GM19372 (cell line): ENCODE measurements at regions not wholly inside any gene's neighbourhood (a gene's known extent, or its start where the extent isn't known, plus 50 kb on each side); places are given as distances from the start of the nearest gene placed in this dataset.
"Not testable (repeated sequence)": the region's sequence is repeated elsewhere in the genome, so short reads cannot be mapped to it uniquely, and the experiment has no call there.

Experiments
- ATAC-seq: cut with Tn5 transposase; IDR thresholded peaks from one replicate; pipeline ENCODE4 v1.9.1; 2021; ENCODE audit warnings: mild to moderate bottlenecking, low read depth, moderate library complexity; ENCODE audit not compliant: unreplicated experiment

DNA sequence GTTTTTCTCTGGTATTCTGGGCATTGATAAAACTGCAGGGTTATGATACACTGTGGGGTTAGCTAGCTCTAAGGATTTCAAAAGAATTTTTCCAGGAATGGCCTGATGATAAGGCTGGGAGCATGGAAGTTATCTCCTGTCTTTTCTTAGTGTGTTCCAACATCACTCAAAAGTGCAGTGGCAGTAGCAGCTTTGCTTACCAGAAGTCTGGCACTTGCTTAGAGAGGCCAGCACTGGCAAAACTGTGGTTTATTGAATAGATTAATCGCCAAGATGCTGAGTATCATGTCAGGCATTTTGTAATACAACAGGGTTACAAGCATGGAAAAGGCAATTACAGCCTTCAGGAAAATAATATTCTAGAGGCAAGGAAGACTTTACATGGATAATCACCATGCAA, 719.5 kb upstream of the GJE1 start:
- no peak for ATAC-seq

DNA sequence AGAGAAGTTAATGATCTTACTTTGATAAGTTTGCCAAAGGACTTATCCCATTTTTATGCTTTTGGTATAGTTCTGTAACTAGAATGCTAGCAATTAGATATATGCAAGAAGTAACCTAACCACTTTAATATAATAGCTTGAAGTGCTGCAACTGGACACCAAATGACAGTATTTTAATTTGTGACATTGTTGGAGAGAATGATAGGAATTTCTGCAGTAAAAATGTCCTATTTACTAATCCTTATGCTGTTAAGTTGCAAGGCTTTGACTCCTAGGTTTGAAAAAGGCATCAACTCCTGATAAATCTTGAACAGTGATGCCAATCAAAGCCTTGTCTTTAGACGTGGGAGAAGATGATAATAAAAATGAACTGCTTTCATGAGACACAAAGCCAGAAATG, 726.0 kb upstream of the GJE1 start:
- ATAC-seq: no peak

DNA sequence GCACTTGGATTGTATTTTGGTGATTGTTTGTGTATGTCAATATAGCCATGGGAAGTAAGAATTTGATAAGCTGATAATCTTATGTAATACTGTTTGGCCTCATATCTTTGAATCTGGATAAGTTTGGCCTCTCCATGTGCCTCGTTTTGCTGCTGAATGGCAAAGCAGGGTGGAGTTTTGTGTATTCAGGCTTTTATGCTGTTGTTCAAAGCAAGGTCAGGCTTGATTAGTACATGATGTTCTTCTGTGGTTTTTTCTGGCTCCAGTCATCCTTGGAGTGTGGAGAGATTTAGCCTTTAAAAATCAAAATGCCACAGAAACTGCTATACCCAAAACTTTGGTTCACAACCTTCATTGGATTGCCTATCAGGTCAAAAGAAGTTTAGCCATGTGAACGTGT, 728.9 kb upstream of the GJE1 start:
- no peak for ATAC-seq

DNA sequence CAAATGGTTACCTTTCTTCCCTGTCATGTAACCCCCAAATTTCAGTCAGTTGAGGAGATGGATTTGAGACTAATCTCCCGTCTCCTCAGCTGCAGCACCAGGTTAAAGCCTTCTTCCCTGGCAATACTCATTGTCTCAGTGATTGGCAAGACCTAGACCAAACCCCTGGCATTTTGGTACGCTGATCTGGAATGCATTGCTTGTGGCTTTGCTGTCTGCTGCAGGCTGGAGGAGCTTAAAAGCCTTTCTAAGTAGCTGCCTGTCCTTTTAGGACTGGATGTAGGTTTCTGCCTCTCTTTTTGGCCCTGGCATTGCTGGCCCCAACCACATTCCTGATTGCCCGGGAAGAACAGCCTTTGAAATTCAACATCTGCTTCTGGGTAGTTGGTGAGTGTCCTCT, 729.6 kb upstream of the GJE1 start:
- no peak for ATAC-seq

DNA sequence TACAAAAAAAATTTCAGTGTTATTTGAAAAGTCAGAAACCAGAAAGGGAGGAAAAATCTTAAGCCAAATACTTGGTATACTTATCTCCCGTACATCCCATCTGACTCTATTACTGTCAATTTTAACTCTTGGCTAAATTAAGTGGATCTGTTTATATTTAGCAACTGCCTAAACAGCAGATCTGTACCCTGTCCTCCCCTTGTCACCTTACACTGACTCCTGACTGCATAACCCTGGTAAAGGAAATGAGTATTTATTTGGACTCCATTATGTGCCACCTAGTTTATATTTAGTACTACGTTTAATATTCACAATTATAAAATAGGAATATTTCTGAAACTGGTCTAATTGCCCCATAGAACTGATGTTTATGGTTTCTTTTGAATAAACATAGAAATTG, 730.2 kb upstream of the GJE1 start:
- no peak for ATAC-seq

DNA sequence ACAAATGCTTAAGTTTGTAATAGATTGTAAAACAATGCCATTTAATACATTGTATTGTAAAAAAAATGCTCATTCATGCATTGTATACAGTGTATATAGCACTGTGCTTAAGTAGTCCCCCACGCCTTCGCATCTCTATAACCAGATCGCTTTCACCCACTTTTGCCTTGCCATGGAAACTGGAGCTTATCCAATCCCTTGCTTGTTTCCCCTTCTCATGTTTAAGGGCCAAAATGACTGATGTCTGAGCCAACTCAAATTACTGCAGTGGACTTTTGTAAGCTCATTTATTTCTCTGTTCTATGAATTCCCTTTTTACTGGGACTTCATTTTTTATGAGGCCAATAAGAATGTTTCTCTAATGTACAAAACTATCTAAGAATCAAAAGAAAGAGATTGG, 730.9 kb upstream of the GJE1 start:
- ATAC-seq: no peak

DNA sequence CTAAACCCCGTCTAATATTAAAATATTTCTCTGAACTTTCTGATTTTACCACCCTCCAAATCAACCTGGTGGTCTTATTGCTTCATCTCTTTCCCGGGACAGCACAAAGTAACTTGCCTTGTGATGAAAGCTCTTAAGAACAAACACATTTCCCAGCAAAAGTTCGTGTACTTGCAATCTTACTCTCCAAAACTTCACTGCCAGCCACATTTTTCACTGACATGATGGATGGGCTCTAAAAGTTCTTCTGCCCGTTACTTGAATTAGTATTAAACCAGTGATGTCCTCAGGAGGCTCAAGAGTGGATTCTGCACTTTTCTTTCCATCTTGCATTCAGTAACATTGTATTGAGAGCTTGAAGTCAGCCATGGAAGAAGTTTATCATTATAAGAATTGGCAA, 731.6 kb upstream of the GJE1 start:
- no peak for ATAC-seq

DNA sequence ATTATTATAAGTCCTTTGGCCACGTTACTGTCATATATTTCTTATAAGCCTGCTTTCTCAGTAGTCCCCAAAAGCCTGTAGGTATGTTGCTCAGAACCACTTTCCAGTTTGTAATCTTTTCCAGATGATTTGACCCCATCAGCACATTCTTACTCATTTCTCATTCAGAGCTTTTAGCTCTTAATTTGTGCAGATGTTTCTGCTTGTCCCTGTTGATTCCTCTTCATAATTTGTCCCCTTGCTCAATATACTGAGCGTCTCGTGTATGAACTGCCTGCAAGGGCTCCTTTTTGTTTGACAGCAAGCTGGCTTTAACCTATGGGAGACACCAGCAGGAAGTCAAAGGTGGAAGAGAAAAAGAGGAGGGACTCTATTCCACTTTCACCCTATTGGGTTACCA, 733.8 kb upstream of the GJE1 start:
- ATAC-seq: no peak

DNA sequence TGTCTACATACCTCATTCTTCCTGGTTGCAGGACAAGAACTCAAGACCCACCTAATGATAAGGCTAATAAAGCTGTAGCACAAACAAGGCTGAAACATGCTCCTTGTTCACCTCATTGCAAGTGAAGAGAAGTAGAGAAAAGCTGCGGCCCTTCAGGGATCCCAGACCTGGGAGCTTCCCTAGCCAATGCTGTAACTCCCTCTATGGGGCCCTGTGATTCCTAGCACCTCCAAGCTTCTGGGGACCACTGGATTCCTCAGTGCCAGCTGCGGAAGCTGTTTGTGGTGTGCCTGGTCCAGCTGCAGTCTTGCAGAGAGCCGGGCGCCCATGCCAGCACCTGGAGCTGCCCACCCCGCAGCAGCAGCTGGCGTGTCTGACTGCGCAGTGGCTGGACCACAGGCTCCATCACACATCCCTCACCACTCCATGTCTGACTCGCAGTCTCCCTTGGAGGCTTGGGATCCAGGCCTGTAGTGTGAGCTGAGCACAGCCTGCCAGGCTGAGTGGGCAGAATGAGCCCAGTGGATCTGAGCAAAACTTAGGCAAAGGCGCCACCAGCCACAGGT, 737.2 kb upstream of the GJE1 start:
- no peak for ATAC-seq

DNA sequence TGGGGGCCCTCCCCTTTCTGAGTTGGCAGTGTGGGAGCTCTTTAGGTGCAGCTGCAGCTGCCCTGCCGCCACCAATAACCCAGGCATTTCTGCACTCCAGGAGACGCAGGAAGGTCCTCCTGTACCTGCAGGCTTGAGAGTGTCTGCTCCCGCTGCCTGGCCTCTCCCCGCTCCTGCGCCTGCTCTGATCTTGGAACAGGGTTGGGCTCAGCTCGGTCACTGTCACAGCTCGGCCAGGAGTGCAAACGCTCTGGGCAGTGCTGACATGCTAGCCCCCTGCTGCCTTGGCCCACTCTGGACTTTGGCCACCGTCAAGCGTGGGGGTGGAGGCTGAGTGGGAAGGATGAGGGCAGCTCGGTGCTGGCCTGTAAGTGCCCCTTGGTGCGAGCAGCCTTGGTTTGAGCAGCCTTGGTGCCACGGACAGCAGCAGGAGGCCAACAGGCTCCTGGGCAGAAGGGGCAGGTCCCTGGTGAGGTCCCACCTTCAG, 738.1 kb upstream of the GJE1 start:
- ATAC-seq: no peak

DNA sequence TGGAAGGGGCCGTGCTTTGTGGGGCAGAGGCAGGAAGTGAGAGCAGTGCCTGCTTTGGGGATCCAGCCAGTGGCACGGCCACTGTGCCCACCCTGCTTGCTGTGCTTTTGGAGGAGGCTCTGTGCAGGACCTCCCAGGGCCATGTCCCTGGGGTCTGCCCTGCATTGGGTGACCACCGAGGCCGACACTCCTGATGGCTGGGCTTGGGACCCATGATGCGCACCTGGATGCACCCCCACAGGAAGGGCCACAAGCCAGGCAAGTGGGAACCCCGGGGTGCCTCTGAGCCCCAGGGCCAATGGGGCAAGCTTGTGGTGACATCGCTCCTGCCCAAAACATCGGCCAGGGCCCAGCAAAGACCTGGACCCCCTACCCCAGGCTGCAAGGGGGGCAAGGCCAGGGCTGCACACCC, 738.6 kb upstream of the GJE1 start:
- ATAC-seq: no peak

DNA sequence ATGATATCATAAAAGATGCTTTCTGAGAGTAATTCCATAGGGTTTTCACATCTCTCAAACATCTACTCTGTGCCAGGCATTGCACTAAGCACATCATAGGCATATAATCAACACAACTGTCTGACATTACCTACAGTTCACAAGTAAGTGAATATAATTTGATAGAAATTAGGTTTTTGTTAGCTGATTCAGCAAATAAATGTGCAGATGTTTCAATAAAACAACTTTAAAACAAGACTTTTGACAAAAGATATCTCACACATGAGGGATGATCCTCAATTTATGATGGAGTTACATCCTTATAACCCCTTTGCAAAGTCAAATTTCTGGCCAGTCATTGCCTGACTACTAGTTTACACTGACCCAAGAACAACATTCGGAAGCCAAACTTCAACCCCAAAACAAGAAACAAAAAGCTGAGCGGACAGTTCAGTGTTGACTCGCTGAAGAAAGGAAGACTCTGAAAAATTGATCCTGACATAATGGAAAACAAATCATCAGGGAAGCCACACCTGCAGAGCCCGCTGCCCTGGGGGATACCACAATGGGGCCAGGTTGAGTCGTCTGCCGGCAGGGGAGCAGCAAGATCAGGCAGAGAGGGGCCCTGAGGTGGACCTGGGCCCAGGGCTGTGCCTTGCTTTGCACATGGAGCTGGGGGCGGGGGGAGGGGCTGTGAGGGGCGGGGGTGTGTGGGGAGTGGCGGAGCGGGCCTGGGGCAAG, 739.2 kb upstream of the GJE1 start:
- no peak for ATAC-seq

DNA sequence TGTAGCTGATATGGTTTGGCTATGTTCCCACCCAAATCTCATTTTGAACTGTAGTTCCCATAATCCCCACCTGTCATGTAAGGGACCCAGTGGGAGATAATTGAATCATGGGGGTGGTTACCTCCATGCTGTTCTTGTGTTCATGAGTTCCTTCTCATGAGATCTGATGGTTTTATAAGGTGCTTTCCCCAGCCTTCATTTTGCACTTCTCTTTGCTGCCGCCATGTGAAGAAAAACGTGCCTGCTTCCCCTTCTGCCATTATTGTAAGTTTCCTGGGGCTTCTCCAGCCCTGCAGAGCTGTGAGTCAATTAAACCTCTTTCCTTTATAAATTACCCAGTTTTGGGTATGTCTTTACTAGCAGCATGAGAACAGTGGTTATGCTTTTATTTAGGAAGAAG, 741.6 kb upstream of the GJE1 start:
- not testable (repeated sequence) for ATAC-seq

DNA sequence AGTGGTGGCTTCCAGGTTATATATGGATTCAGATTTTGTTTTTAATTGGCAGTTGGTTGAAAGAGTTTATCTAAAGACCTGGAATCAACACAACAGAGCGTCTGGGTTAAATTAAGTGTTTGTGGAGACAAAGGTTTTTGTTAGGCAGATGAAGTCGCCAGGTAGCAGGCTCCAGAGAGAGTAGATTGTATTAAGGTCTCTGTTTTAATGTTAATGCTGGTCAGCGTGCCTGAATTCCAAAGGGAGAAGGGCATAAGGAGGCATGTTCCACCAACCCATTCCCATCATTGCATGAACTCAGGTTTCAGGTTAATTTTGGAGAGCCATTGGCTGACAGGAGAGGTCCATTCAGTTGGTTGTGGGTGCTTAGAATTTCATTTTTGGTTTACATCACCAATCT, 744.1 kb upstream of the GJE1 start:
- ATAC-seq: no peak

DNA sequence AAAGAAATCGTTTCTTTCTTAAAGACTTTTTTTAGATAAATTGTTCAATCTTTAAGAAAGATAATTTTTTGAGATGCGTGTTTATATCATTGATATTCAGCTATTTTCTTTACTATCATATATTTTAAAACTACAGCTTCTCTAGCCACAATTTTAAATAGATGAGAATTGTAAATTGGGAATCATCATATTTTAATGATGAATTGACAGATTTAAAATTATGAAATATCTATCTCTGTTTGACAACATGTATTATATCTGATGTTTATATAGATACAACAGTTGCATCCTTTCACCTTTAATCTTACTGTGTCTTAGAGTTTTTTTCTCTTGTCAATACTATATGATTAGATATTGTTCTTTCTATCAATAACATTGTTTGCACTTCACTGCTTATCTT, 762.3 kb upstream of the GJE1 start:
- no peak for ATAC-seq

DNA sequence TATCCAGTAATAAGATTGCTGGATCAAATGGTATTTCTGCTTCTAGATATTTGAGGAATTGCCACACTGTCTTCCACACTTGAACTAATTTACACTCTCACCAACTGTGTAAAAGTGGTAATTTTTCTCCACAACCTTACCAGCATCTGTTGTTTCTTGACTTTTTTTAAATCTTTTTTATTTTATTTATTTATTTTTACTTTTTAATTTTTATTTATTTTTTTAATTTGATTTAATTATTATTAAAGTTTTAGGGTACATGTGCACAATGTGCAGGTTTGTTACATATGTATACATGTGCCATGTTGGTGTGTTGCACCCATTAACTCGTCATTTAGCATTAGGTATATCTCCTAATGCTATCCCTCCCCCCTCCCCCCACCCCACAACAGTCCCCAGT, 765.9 kb upstream of the GJE1 start:
- ATAC-seq: not testable (repeated sequence)

DNA sequence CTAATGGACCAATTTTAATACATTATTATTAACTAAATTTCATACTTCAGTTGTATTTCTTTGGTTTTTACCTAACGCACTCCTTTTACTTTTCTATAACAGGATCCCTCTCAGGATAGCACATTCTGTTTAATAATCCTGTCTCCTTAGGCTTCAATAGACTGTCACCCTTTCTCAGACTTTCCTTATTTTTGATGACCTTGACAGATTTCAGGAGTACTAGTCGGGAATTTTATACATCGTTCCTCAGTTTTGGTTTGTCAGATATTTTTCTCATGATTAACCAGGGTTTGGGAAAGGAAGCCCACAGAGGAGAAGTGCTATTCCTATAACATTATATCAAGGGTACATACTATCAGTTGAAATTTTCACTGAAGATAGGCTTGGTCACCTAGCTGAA, 768.0 kb upstream of the GJE1 start:
- no peak for ATAC-seq

DNA sequence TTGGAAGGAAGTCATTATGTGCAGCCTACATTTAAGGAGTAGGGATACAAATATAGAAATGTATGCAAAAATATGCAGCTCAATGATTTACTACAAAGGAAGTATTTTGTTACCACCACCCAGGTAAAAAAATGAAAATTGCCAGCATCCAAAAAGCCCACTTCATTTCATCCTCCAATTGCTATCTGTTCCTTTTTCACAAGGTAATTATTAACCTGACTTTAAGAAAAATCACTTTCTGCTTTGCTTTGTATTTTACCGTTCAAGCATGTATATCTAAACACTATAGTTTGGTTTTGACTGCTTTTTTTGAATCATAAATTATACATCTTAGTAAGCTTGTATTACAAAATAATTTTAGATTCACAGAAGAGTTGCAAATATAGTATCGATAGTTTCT, 768.5 kb upstream of the GJE1 start:
- ATAC-seq: no peak

DNA sequence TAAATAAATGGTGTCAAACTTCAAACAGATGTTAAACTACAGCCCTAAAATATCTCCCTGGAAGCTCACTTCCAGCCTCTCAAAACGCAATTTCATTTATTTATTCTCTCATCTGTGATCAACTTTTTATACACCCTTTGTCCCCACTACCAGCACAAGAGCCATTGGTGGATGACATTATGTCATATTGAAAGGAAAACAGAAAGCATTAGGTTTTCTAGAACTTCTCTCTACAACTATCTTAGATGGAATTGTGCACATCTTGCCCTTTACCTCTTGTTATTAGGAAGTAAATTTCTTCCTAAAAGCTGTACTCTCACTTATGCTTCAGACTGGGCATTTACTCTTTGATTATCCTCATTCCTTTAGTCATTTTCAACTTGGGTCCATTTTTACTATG, 771.2 kb upstream of the GJE1 start:
- ATAC-seq: no peak

DNA sequence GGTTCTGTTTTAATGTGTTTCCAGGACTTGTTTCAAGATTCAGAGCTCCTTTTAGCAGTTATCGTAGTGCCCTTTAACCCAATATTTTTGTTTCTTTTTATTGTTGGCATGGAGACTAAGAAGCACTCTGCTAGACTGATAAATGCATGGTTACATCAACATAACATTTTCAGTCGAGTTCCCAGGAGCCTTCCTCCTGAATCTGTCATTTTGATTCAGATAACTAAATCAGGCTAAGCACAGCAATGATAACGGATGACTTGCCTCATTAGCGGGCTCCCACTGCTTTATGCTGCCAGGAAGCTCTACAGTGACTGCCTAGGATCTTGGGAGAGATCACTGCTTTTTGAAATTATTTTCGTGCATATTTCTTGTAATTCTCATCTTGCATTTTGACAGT, 772.8 kb upstream of the GJE1 start:
- no peak for ATAC-seq

DNA sequence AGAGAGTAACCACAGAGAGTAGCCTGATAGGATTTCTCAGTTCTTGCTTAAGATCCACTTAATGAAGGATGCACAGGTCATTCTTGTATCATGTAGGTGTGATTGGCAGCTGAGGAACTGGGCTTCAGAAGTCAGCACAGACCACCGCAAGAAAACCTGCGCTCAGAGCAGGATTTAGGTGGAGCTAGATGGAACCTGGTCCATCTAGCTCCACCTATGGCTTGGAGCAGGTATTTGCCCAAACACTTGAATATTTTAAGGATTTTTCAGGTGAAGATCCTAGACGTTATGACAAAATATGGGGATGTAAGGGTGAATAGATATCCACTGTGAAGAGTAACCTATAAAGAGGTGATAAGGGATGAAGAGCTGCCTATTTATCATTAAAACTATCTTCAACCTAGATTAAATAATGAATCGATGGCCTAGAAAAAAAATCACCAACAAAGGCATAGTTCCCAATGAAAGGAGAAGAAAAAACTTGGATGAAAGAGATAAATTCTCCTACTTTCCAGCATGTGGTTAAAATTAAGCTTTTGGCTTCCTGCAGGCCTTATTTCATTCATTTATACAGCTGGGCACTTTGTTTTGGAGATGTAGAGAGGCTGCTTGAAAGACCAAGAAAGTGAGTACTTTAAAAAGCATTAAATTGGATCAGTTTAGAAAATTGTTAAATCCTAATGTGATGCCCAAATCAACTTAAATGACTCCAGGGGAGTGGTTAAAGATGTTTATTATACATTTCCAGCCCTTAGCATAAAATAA, 778.4 kb upstream of the GJE1 start:
- no peak for ATAC-seq

DNA sequence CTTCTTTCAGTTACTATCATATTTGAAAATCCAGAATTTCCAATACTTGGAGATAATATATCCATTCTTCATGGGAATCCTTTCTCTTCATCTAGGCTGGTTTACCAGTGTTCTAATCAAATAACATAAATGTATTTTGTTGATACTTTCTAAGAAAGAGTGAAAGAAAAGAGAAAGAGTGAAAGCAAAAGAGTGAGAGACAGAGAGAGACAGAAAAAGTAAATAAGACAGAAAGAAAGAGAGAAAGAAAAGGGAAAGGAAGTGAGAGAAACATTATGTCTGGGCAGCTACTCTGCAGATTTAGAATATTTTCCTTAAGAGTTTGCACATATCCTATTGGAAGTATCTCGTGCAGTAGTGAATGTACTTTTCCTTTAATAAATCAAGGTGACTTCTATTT, 781.0 kb upstream of the GJE1 start:
- ATAC-seq: no peak
